B cell (primary cell): ENCODE measurements at regions not wholly inside any gene's neighbourhood (a gene's known extent, or its start where the extent isn't known, plus 50 kb on each side); places are given as distances from the start of the nearest gene placed in this dataset.

Experiments used
- ATAC-seq: fragments of 200-7000 bp; cut with Tn5 transposase; one replicate; pipeline ENCODE4 v1.10.0; 2021; ENCODE audit warnings: low read depth, mild to moderate bottlenecking, moderate number of reproducible peaks, moderate library complexity
- CTCF ChIA-PET: fragments of 350-600 bp; sonication (Branson Sonifier 250); formaldehyde crosslinking; loops from one replicate; lab custom pipeline; 2021; ENCODE audit warnings: antibody characterized with exemption, inconsistent platforms; lab: Charles Lee
- POLR2A ChIA-PET: fragments of 350-600 bp; sonication (Branson Sonifier 250); formaldehyde crosslinking; loops from one replicate; lab custom pipeline; 2021; ENCODE audit warnings: antibody characterized with exemption; lab: Charles Lee
- DNase-seq: peaks from one replicate; pipeline ENCODE4 v3.0.0; 2013
- H2AFZ ChIP-seq: 2 replicates; pipeline ENCODE4 v1.6.1; 2012; ENCODE audit warnings: mild to moderate bottlenecking, low read depth, low read length; ENCODE audit not compliant: insufficient read depth, poor library complexity, severe bottlenecking
- H3K27ac ChIP-seq, 2 donors: 1 replicate in 1 of 2; 2 replicates in 1 of 2; pipeline ENCODE4 v1.5.1; 2012 to 2013; ENCODE audit warnings: low read length in 2 of 2, mild to moderate bottlenecking in 2 of 2, moderate library complexity in 1 of 2
- H3K27me3 ChIP-seq, 4 experiments: fragments of 200-600 bp in 1 of 4; sonication (generic) in 1 of 4; replicated peaks in 1 of 4; 1 replicate in 2 of 4; 2 replicates in 2 of 4; pipeline versions ENCODE4 v1.6.1 to v1.7.0; 2013 to 2016; ENCODE audit warnings: low read length in 3 of 4, mild to moderate bottlenecking in 2 of 4, mixed read lengths in 1 of 4, moderate library complexity in 1 of 4; ENCODE audit not compliant: insufficient read depth in 4 of 4, control insufficient read depth in 3 of 4; ENCODE audit errors: control extremely low read depth in 1 of 4
- H3K36me3 ChIP-seq, 2 experiments: replicated peaks in 1 of 2; 1 replicate in 1 of 2; 2 replicates in 1 of 2; pipeline versions ENCODE4 v1.6.1 to v1.7.1; 2013; ENCODE audit warnings: low read length in 1 of 2; ENCODE audit not compliant: insufficient read depth in 2 of 2, control insufficient read depth in 1 of 2; ENCODE audit errors: control extremely low read depth in 1 of 2, extremely low read depth in 1 of 2
- H3K4me1 ChIP-seq, 2 donors: fragments of 200-600 bp in 1 of 2; sonication (generic) in 1 of 2; 1 replicate in 1 of 2; 2 replicates in 1 of 2; pipeline versions ENCODE4 v1.5.1 to v1.6.1; 2013 to 2017; ENCODE audit warnings: low read length in 2 of 2; ENCODE audit not compliant: control insufficient read depth in 2 of 2, insufficient read depth in 2 of 2
- H3K4me2 ChIP-seq: replicated peaks from 2 replicates; pipeline ENCODE3; 2012; ENCODE audit warnings: mild to moderate bottlenecking, low read depth, low read length; ENCODE audit not compliant: poor library complexity, severe bottlenecking
- H3K4me3 ChIP-seq, 5 experiments: fragments of 200-600 bp in 1 of 5; sonication (generic) in 1 of 5; 1 replicate in 3 of 5; 2 replicates in 2 of 5; pipeline versions ENCODE4 v1.5.1 to v1.7.0; 2011 to 2016; ENCODE audit warnings: low read length in 4 of 5, mild to moderate bottlenecking in 4 of 5, low read depth in 2 of 5, control low read depth in 1 of 5, moderate library complexity in 1 of 5; ENCODE audit not compliant: insufficient read depth in 1 of 5; ENCODE audit errors: control extremely low read depth in 1 of 5, extremely low read depth in 1 of 5
- H3K79me2 ChIP-seq: fragments of 200-600 bp; sonication (generic); one replicate; pipeline ENCODE4 v1.6.0; 2016; ENCODE audit warnings: low read length; ENCODE audit not compliant: control insufficient read depth, insufficient read depth
- H3K9ac ChIP-seq: fragments of 200-600 bp; sonication (generic); 2 replicates; pipeline ENCODE4 v1.6.1; 2017; ENCODE audit warnings: mild to moderate bottlenecking, low read length, moderate library complexity
- H3K9me3 ChIP-seq, 3 donors: one replicate each; pipeline versions ENCODE4 v1.6.1 to v1.7.1; 2013; ENCODE audit warnings: low read length in 2 of 3; ENCODE audit not compliant: control insufficient read depth in 2 of 3, insufficient read depth in 1 of 3; ENCODE audit errors: control extremely low read depth in 1 of 3
- H4K20me1 ChIP-seq: 2 replicates; pipeline ENCODE4 v1.6.0; 2012; ENCODE audit warnings: mild to moderate bottlenecking, low read length; ENCODE audit not compliant: insufficient read depth, control insufficient read depth, poor library complexity, severe bottlenecking
- H3K27ac Mint-ChIP-seq: one replicate; pipeline ENCODE4 v1.8.0; 2021; ENCODE audit warnings: mixed read lengths
- H3K27me3 Mint-ChIP-seq: one replicate; pipeline ENCODE4 v1.8.0; 2021; ENCODE audit warnings: mixed read lengths
- H3K4me1 Mint-ChIP-seq: one replicate; pipeline ENCODE4 v1.8.0; 2021; ENCODE audit warnings: mixed read lengths
- H3K4me3 Mint-ChIP-seq: one replicate; pipeline ENCODE4 v1.8.0; 2021; ENCODE audit warnings: mixed read lengths
- H3K9me3 Mint-ChIP-seq: one replicate; pipeline ENCODE4 v1.8.0; 2022; ENCODE audit warnings: mixed read lengths; ENCODE audit not compliant: insufficient read depth
- CTCF ChIP-seq: fragments of 200-600 bp; IDR thresholded peaks from one replicate; pipeline ENCODE4 v1.8.0; 2022; ENCODE audit warnings: antibody characterized with exemption, mild to moderate bottlenecking
- EZH2 ChIP-seq: IDR thresholded peaks from 2 replicates; pipeline ENCODE4 v1.6.1; 2012; ENCODE audit warnings: borderline replicate concordance, low read depth, mild to moderate bottlenecking, moderate library complexity, low read length; ENCODE audit not compliant: insufficient read depth, poor library complexity, severe bottlenecking
- WGBS: methylation state at CpG from one replicate; pipeline ENCODE4 v1.1.5; 2013; ENCODE audit warnings: missing lambda C conversion rate; ENCODE audit not compliant: insufficient coverage; 5-methylcytosine and 5-hydroxymethylcytosine counted together
- intact Hi-C: fragments of 100-400 bp; cut with micrococcal nuclease; formaldehyde crosslinking; loops from one replicate; pipeline ENCODE4 v1.10.0; 2022

GRCh38 chr2:18684206-18685038 is 95.1 kb upstream of the NT5C1B start:
- Histone ChIP-seq H3K9ac (no peak overlapping the region), H3K79me2 (no peaks in the 10 kb centered on the region), H3K27ac (no peak overlapping the region), H3K4me3 (no peak overlapping the region), H3K4me1 (no peaks in the 10 kb centered on the region), H3K36me3 (no peaks in the 10 kb centered on the region), H3K27me3 (no peaks in the 10 kb centered on the region), H2AFZ (no peak overlapping the region), H3K9me3 (no peaks in the 10 kb centered on the region), H4K20me1 (no peaks in the 10 kb centered on the region), H3K4me2 (no peak overlapping the region)
- H3K9me3 Mint-ChIP-seq: no peaks in the 10 kb centered on the region
- ATAC-seq (no peak), DNase-seq (no peak)
- no peak overlapping the region for H3K27ac Mint-ChIP-seq
- CTCF ChIA-PET: no interaction called here
- H3K4me1 Mint-ChIP-seq: no peaks in the 10 kb centered on the region
- H3K4me3 Mint-ChIP-seq: no peak overlapping the region
- POLR2A ChIA-PET: no interaction called here
- no peak for TF ChIP-seq EZH2
- TF ChIP-seq CTCF: no peak
- H3K27me3 Mint-ChIP-seq: no peaks in the 10 kb centered on the region
- intact Hi-C loops: no loop called here
- 71% methylated on average over 1 of the region's 2 CpGs for WGBS

- H3K27ac ChIP-seq: no peak overlapping the region
- intact Hi-C loops: no loop called here
- H3K4me2 ChIP-seq: no peak overlapping the region
- ATAC-seq (no peak), DNase-seq (no peak)
- Mint-ChIP-seq H3K9me3 (no peaks in the 10 kb centered on the region), H3K4me3 (no peak overlapping the region), H3K4me1 (no peaks in the 10 kb centered on the region), H3K27me3 (no peaks in the 10 kb centered on the region), H3K27ac (no peak overlapping the region)
- H3K27me3 ChIP-seq: no peaks in the 10 kb centered on the region
- WGBS: no CpG with 5 or more reads among the region's 1 CpG
- H3K4me3 ChIP-seq: no peak overlapping the region
- H3K36me3 ChIP-seq: no peaks in the 10 kb centered on the region
- TF ChIP-seq EZH2 (no peak), CTCF (no peak)
- no peak overlapping the region for H2AFZ ChIP-seq
- CTCF ChIA-PET: no interaction called here
- POLR2A ChIA-PET: no interaction called here
- H3K9me3 ChIP-seq: no peaks in the 10 kb centered on the region
- no peaks in the 10 kb centered on the region for H4K20me1 ChIP-seq
- H3K9ac ChIP-seq: no peak overlapping the region
- no peaks in the 10 kb centered on the region for H3K79me2 ChIP-seq
- H3K4me1 ChIP-seq: no peaks in the 10 kb centered on the region
Measured at GRCh38 chr2:18682681-18683080, 93.3 kb upstream of the NT5C1B start.
